ENCODE measurements at regions not wholly inside any gene's neighbourhood (a gene's known extent, or its start where the extent isn't known, plus 50 kb on each side); places are given as distances from the start of the nearest gene placed in this dataset.

DNA sequence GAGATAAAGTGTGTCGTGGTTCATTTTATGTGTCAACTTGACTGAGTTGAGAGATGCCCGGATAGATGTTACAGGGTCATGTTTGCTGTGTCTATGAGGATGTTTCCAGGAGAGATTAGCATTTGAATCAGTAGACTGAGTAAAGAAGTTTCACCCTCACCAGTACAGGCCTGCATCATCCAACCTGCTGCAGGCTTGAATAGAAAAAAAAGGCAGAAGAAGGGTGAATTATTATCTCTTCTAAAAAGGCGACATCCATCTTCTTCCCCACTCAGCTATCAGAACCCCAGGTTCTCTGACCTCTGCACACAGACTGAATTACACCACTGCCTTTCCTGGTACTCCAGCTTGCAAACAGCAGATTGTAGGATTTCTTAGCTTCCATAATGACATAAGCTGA is 1293.7 kb upstream of the FLRT2 start:
- no peaks in the 10 kb centered on the region for H3K4me1 ChIP-seq
- no peak overlapping the region for H3K4me3 ChIP-seq
- ATAC-seq (no peak), DNase-seq (ENCODE audit: low read depth in 1 of 2, low spot score in 1 of 2) (no peak), FAIRE-seq (no peak)
- H3K9me3 ChIP-seq = no peaks in the 10 kb centered on the region
- H3K4me2 ChIP-seq = no peak overlapping the region
- WGBS (ENCODE audit: missing lambda C conversion rate) = 21% methylated on average over 3 of the region's 3 CpGs
- TF ChIP-seq FOSL2 (IDR thresholded peaks at IDR 0.05) (no peak), FOSL2 (CRISPR knock-in tag; IDR thresholded peaks at IDR 0.05) (no peak), POLR2A (IDR thresholded peaks at IDR 0.05; ENCODE audit: low read length) (no peak), JUNB (IDR thresholded peaks at IDR 0.05) (no peak), MAZ (IDR thresholded peaks at IDR 0.05; ENCODE audit: borderline replicate concordance, low read depth, low read length) (no peak), MYC (IDR thresholded peaks at IDR 0.05; ENCODE audit: borderline replicate concordance, low read length) (no peak), GATA3 (IDR thresholded peaks at IDR 0.05; ENCODE audit: borderline replicate concordance) (no peak), CEBPB (IDR thresholded peaks at IDR 0.05) (no peak)
- TF ChIP-seq, protein P1, sequence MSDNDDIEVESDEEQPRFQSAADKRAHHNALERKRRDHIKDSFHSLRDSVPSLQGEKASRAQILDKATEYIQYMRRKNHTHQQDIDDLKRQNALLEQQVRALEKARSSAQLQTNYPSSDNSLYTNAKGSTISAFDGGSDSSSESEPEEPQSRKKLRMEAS (IDR thresholded peaks at IDR 0.05) = no peak
- ChIA-PET POLR2A (no interaction called here), CTCF (no interaction called here)
- no peak overlapping the region for H3K27ac ChIP-seq

DNA sequence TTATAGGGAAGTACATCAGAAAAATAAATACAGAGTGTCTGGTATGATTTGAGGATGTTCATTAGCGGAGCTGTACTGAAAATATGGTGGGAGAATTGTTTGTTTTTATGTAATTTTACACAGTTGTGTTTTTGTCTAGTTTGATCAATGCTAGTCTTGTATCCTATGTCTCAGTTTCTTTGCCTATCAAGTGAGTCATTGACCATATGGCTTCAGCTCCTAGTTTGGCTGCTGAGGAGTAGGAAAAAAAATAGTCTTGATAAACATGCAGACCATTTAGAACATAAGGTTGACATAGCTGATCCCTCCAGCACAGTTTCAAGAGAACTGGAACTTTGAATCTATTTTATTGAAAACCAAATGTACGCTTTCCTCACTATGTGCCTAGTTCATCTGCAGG is 1292.1 kb upstream of the FLRT2 start:
- Histone ChIP-seq H3K4me1 (no peaks in the 10 kb centered on the region), H3K4me3 (no peak overlapping the region), H3K27ac (no peak overlapping the region), H3K9me3 (0 out of 3 replicates have a peak, but pooled peaks cover 3% of the 10 kb centered on the region), H3K4me2 (no peak overlapping the region)
- DNase-seq (ENCODE audit: low read depth in 1 of 2, low spot score in 1 of 2) (no peak), ATAC-seq (no peak), FAIRE-seq (no peak)
- TF ChIP-seq, protein P2, sequence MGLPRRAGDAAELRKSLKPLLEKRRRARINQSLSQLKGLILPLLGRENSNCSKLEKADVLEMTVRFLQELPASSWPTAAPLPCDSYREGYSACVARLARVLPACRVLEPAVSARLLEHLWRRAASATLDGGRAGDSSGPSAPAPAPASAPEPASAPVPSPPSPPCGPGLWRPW (IDR thresholded peaks at IDR 0.05) = no peak
- TF ChIP-seq RFX5 (IDR thresholded peaks at IDR 0.05) (no peak), CHD4 (IDR thresholded peaks at IDR 0.05; ENCODE audit: borderline replicate concordance) (no peak), RAD21 (conservative IDR thresholded peaks at IDR 0.05 in 1 of 2, IDR thresholded peaks at IDR 0.05 in 1 of 2) (no peak), NFE2L2 (conservative IDR thresholded peaks at IDR 0.05; ENCODE audit: low read length) (no peak), RARB (CRISPR knock-in tag; IDR thresholded peaks at IDR 0.05) (no peak), POLR2A (IDR thresholded peaks at IDR 0.05; ENCODE audit: low read length) (no peak), CHD2 (IDR thresholded peaks at IDR 0.05; ENCODE audit: low read length, partially characterized antibody) (no peak), KDM5A (IDR thresholded peaks at IDR 0.05) (no peak), RCOR1 (IDR thresholded peaks at IDR 0.05; ENCODE audit: low read depth, low read length) (no peak), ZSCAN20 (CRISPR knock-in tag; IDR thresholded peaks at IDR 0.05) (no peak), ZNF302 (CRISPR knock-in tag; IDR thresholded peaks at IDR 0.05) (no peak), NR3C1 (IDR thresholded peaks at IDR 0.05) (no peak), GATA3 (IDR thresholded peaks at IDR 0.05; ENCODE audit: borderline replicate concordance) (no peak)
- TF ChIP-seq, protein P3, sequence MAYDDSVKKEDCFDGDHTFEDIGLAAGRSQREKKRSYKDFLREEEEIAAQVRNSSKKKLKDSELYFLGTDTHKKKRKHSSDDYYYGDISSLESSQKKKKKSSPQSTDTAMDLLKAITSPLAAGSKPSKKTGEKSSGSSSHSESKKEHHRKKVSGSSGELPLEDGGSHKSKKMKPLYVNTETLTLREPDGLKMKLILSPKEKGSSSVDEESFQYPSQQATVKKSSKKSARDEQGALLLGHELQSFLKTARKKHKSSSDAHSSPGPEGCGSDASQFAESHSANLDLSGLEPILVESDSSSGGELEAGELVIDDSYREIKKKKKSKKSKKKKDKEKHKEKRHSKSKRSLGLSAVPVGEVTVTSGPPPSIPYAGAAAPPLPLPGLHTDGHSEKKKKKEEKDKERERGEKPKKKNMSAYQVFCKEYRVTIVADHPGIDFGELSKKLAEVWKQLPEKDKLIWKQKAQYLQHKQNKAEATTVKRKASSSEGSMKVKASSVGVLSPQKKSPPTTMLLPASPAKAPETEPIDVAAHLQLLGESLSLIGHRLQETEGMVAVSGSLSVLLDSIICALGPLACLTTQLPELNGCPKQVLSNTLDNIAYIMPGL (CRISPR knock-in tag; IDR thresholded peaks at IDR 0.05; ENCODE audit: borderline replicate concordance) = no peak
- TF ChIP-seq, protein P4, sequence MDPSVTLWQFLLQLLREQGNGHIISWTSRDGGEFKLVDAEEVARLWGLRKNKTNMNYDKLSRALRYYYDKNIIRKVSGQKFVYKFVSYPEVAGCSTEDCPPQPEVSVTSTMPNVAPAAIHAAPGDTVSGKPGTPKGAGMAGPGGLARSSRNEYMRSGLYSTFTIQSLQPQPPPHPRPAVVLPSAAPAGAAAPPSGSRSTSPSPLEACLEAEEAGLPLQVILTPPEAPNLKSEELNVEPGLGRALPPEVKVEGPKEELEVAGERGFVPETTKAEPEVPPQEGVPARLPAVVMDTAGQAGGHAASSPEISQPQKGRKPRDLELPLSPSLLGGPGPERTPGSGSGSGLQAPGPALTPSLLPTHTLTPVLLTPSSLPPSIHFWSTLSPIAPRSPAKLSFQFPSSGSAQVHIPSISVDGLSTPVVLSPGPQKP (IDR thresholded peaks at IDR 0.05; ENCODE audit: low read depth, low read length) = no peak
- TF ChIP-seq, protein P5, sequence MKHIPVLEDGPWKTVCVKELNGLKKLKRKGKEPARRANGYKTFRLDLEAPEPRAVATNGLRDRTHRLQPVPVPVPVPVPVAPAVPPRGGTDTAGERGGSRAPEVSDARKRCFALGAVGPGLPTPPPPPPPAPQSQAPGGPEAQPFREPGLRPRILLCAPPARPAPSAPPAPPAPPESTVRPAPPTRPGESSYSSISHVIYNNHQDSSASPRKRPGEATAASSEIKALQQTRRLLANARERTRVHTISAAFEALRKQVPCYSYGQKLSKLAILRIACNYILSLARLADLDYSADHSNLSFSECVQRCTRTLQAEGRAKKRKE (CRISPR knock-in tag; IDR thresholded peaks at IDR 0.05; ENCODE audit: low read depth) = no peak
- TF ChIP-seq, protein P1 (IDR thresholded peaks at IDR 0.05) = no peak
- ChIA-PET POLR2A (no interaction called here), CTCF (no interaction called here)
- WGBS (ENCODE audit: missing lambda C conversion rate) = 11% methylated on average over 2 of the region's 2 CpGs
